ENCODE measurements at regions not wholly inside any gene's neighbourhood (a gene's known extent, or its start where the extent isn't known, plus 50 kb on each side); places are given as distances from the start of the nearest gene placed in this dataset.

DNA sequence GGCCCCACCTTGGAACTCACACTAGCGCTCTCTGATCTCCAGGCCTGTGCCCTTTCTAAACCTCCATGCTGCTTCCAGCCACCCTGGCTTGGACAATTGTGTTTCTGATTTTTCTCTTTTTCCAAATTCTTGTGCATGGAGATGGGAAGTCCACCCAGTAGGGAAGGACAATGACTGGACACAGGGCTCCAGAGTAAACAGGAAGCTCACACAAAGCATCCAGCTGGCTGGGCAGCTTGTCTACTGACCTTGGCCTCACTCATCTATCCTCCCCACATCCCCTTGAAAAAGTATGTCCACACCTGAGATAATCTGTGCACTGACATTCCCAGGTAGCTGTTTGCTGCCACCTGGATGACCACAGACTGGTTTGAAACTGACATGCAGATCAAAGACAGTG lies 331.2 kb upstream of the MAF start:
- no peak for DNase-seq (ENCODE audit: low spot score)

DNA sequence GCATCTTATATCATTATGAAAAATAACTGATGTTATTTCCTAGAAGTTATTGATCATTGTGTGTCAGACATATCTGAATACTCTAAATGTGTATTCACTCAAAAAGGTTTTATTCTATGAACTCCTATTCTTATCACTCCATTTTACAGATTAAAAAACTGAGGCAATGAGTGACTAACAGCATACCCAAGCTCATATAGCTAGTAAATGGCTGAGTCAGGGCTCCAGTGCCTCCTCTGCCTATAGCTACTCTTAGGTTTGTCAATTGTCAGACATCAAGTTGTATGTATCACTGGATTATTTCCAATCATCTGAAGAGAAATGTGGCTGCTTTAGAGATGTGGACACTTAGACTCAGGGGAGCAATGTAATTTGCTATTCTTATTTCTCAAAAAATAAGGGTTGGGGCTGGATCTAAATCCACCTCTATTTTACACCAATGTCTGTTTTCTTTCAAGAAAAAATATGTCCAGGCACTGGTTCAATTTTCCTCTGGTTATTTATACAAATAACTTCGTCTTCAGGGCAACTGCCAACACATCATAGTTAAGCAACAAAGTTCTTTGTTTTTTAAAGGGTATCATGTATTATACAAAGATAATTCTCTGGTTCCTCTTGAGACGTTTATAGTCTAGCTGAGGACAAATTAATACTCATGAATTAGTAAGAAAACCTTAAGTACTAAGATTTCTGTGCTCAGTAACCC lies 328.9 kb upstream of the MAF start:
- no peak for DNase-seq (ENCODE audit: low spot score)

DNA sequence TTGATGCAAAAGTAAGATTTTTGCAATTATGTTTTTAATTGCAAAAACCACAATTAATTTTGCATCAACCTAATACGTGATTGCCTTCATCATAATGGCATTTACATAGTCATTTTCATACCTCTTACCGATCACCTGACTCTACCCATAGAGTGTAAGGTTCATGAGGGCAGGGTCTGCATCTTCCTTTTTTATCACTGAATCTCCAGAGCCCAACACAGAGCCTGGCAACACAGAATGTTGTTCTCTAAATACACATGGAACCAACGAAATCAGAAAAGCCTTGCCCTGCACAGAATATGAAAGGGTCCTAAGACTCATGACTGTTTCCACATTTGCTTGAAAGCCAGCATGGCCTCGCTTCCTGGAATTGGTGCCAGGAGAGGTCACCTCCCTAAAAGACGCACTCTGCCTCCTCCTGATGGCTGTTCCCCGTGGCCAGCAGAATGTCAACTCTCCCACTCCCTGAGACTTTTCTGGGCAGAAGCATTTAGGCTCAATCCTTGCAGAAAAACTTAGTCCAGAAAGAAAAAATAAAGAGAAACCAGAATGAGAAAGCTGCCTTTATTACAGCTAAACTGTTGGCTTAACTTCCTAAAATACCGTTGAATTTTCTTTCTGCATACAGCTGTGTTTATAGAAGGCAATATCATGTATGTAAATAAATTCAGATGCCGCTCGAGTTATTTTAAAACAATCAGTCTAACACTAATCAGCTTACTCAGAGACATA lies 327.8 kb upstream of the MAF start:
- DNase-seq (ENCODE audit: low spot score): no peak

DNA sequence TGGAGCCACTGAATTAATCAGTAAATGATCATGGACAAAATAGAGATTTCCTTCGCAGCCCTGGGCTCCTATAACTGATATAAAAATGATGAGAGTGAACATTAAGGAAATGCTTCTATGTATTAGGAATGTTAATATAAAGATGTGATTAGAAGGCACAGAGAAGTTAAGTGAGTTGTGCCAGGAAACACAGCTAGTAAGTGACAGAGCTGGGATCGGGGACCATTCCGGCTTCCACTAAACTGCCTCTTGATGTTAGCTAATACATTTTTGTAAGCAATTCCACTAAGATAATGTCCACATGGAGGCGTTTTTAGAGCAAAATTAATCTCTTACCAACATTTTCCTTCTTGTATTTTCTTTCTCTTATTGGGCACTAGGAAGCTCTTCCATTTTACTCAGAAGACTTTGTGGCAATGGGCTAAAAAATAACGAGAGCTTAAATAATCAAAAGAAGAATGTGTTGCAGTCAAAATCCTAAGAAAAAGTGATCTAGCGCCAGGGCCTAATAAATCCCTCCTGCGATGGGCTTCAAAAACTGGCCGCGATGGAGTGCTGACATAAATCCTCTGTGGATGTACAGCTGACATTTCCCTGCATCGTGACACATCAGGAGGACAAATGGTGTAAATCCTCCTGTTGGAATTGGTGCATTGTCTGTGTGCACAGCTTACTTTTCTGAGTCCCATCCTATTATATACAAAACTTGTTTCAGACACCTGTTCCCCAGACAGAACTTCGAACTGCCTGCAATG lies 326.1 kb upstream of the MAF start:
- DNase-seq (ENCODE audit: low spot score): no peak

DNA sequence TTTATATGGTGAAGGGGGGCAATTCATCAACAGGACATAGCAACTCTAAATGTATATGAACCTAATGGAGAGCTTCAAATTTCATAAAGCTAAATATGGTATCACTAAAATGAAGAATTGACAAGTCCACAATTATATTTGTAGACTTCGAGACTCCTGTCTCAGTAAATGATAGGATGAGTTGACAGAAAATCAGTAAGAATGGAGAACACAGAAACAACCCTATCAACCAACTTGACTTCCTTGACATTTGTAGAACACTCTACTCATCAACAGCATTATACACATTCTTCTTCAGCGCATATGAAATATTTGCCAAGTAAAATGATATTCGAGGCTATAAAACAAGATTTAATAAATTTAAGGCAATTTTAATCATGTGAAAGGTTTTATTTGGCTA lies 322.9 kb upstream of the MAF start:
- no peak for DNase-seq (ENCODE audit: low spot score)

DNA sequence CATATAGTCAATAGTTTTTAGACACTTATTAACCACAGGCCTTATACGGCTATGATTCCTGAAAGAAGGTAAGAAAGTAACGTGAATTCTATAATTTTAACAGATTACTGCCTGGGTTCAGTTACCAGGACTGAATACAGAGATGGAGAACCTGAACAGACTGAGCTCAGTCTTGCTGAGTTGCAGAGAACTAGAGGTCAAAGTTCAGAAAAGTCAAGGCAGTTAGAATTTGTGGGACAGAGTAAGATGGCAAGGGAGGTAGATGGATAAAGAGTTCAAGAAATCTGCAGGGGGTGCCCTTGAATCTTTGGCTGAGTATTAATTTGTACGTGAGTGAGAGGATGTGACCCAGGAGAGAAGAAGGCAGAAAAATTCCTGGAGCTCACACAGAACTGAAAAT lies 320.1 kb upstream of the MAF start:
- DNase-seq (ENCODE audit: low spot score): no peak

DNA sequence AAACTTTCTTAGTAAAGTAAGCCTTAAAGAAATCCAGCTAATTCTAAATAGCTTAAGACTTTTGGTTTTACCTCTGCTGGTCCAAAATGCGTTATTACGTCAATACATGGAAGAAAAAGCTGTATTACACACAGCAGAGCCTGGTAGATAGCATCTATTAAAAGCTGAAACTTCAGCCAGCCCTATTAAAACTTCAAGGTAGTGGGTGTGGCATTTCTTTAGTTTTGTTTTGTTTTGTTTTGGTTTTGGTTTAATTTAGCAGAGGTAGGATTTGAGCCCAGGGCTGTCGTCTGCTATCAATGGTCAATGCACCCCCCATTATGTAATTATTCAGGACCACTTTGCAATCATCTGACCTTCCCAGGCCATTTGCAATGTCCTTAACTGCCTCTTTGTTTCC lies 318.4 kb upstream of the MAF start:
- DNase-seq (ENCODE audit: low spot score): no peak

DNA sequence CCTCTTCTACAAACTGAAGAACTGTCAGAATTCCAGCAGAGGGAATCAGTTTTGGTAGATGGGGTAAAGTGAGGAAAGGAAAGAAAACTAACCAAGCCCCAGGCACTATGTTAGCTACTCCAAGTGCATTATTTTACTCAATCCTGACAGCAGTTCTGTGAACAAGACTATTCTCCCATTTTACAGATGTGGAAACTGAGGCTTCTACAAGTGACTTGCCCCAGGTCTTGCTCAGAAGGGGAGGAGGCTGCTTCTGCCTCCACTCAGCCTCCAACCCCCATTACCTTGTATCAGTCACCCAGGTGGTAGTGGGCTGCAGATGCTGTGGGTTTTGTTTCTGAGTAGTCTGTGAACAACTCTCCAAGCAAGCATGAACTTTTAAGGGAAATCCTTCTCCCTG lies 315.2 kb upstream of the MAF start:
- no peak for DNase-seq (ENCODE audit: low spot score)

DNA sequence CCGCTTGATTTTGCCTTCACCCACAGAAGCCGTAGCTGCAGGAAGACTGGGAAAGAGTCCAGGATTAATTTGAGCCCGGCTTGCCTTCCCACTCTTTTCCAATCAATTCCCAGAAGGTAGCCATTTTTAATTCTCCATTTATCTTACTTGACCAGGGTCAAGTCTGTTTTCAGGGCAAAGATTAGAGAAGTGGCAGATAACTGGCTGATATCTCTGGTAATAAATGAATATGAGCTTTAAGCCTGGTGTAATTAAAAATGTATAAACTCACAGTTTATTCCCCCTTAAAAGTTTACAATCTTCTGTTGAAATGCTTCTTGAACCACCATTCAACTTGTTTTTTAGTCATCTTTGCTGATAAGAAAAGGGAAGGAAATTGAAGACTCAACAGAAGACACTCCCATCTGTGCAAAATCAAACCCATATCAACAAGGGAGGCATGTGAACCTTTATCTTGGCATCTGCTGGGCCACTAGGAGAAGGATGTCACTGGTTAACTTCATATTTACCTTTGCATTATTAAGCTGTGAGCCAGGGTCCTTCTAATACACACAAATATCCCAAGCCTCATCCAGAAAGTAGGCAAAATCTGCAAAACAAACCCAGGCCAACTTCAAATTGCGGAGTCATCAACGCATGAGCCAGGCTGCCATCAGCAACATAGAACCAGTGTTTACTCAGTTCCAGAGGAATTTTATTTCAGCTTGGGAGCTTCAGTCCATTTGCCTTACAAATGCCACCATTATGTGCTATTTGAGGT lies 314.6 kb upstream of the MAF start:
- no peak for DNase-seq (ENCODE audit: low spot score)

DNA sequence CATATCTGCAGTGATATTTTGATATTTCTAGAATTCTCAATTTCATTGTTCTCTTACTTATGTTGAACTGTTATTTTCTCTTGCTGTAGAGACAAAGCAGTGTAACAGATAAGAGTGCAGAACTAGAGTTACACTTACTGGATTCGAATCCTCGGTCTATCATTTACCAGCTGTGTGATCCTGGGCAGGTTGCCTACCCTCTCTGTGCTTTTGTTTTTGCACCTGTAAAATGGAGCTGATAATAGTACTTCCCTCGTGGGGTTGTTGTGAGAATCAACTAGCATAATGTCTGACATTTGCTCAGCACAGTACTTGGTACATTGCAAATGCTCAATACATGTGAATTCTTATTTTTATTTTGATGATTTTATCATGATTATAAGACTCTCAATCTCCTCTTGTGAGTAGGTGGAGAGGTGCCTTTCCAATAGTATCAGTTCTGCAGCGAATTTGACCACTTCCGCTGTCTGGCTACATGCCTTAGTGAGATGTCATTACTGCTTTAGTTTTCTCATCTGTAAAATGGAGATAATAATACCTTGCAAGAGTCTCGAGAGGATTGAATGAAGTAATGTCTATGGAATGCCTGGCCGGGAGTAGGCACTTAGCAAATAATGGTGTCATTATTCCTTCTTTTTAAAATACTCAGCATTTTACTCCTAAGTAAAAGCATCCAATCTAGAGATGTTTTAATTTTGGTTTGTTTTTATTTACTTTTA lies 312.2 kb upstream of the MAF start:
- no peak for DNase-seq (ENCODE audit: low spot score)

DNA sequence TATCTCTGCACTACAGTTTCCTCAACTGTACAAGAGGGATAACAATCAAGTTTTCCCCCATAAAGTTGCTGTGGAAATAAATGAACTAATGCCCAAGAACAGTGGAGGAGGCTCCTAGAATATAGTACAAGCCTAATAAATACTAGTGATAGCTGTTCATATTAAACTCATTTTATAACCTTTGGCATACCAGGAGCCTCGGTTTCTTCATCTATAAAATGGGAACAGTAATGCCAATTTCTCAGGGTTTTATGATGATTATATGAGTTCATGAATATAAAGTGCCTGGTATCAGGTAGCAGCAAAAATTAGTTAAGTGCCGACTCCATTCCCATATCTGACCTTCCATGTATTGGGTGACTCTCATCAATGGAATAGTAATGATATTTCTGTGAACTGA lies 311.1 kb upstream of the MAF start:
- DNase-seq (ENCODE audit: low spot score): no peak

DNA sequence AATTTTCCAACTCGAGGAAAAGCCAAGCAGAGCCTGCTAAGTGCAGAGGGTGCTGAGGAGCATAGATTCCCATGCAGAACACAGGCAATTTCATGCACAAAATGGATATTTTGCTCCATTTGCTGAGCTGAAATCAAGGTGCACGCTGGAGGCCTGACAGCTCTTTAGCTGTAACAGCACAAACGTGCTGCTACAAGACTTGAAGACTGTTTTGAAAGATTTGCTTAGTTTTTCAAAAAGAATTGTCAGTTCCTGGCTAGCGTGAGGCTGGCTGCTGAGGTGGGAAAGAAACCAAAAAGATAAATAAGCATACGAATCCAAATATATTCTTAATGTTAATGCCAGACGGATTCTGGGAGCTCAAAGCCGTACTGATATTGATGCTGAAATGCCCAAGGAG lies 309.0 kb upstream of the MAF start:
- no peak for DNase-seq (ENCODE audit: low spot score)

DNA sequence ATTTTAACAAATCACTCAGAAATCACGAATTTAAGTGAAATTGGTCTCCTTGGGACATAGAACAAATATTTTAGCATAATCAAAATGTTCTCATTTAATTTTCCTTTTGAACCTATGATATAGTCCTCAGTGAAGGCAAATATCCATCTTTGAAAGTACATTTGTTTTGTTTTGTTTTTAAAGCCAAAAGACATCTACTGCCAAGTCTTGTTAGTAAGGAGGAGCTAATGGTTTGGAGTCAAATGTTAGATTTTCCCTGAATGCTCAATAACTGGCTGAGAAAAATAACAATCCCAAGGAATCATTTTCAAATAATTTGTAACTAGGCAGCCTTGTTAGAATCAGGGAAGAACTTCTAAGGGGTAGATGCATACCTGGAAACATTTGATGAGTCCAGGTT lies 302.9 kb upstream of the MAF start:
- no peak for DNase-seq (ENCODE audit: low spot score)

DNA sequence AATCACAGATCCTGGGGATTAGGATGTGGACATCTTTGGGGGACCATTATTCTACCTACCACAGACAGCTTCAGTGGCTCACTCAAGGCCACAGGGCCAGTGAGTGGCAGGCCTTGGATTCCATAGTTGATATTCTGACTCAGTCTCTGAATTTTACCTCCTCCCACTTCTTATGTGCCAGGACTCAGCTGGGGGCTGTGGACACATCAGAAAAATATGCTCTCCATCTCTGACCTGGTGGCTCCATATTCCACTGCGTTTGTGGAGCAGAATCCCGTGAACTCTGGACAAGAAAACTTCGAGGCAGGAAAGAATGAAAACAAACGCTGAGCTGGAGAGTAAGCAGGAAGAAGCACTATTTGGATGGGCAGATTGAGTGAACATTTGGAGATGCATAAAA lies 301.8 kb upstream of the MAF start:
- no peak for DNase-seq (ENCODE audit: low spot score)

DNA sequence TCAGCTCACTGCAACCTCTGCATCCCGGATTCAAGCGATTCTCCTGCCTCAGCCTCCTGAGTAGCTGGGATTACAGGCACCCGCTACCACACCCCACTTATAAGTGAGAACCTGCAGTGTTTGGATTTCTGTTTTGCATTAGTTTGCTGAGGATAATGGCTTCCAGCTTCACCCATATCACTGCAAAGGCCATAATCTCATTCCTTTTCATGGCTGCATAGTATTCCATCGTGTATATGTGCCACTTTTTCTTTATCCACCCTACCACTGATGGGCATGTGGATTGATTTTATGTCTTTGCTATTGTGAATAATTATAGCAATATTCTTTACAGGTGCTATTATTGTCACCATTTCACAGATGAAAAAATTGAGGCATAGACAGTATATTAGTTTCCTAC lies 301.0 kb upstream of the MAF start:
- DNase-seq (ENCODE audit: low spot score): no peak

DNA sequence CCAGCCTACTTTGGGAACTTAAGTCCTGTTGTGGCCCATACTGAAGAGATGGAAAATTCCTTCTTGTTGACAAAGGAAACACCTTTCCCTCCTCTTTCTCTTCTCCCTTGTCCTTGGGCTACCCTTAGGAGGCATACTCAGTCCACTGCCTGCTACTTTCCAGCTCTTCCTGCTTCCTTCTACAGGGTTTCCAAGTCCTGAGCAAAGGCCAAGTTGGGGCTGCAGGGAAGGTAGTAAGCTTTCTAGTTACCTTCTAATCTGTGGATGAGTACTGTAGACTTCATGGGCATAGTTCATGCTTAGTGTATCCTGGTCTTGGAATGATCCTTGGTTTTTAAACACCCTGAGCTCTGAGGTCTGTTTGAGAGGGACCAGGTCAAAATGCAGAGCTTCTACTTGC lies 299.2 kb upstream of the MAF start:
- no peak for DNase-seq (ENCODE audit: low spot score)

DNA sequence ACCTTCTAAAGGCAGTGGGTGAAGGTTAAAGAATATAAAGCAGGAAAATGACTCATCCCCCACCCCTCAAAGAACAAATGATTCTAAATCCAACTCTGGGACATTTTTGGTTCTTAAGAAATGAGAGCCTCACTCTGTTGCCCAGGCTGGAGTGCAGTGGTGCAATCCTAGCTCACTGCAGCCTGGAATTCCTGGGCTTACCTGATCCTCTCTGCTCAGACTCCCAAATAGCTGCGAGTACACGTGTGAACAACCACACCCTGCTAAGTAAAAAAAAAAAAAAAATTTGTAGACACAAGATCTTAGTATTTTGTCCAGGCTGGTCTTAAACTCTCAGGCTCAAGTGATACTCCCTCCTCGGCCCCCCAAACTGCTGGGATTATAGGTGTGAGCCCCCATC lies 298.8 kb upstream of the MAF start:
- no peak for DNase-seq (ENCODE audit: low spot score)

DNA sequence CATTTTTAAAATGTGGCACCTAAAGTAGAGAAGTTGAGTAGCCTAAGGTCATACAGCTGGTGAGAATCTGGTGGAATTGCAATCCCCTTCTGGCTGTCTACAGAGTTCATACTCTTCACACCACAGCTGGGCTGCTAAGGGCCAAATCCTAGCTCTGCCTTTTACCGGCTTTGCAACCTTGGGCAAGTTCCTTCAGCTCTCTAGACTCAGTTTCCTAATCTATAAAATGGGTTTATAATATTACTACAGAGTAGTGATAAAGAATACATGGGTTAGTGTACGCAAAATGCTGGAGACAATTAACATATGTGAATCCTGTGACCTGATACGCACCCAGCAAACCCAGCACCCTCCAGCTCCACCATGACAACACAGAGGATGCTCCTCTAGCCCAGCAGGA lies 298.2 kb upstream of the MAF start:
- no peak for DNase-seq (ENCODE audit: low spot score)

DNA sequence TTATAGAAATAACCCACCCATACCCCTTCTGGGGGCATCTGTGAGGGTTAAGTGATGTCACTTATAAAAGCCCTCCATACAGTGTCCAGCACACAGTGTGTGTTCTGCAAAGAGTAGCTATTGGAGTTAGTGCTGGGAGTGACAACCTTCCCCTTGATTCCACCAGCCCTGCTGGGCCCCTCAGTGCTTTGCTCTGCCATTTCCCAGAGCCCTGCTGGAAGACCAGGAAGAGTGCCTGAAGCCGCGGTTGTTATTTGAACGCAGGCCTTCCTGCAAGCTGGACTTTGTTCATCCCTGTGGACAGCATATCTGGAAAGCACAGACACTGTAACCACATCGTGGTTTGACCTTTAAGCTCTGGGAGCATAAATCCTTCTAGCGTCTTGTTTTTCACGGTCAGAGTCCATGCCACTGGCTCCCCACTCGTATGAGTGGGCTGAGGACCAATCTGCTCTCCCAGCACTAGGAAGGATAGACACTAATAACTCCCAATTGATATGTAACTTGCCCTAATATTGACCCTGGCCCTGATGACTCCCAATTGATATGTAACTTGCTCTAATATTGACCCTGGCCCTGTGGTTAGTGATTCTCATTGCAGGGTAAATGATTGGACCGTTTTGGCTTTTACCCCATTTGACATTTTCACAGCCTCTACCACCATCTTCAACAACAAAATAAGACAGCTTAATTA lies 297.1 kb upstream of the MAF start:
- DNase-seq (ENCODE audit: low spot score): no peak

DNA sequence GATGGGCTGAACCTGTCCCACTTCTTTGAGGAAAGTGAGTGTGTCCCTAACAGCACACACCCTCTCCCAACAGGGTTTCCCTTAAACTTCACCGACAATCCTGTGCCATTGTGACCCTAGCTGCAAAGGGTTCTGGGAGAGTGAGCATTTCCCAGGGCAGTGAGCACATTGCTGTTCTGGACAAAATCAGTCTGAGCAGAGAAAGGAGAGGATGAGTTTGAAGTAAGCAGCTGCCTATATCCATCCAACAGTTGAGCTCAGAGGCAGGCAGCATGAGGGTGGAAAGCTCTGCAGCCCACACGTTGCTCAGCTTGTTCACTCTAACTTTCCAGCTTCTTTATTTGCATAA lies 296.5 kb upstream of the MAF start:
- DNase-seq (ENCODE audit: low spot score): no peak

DNA sequence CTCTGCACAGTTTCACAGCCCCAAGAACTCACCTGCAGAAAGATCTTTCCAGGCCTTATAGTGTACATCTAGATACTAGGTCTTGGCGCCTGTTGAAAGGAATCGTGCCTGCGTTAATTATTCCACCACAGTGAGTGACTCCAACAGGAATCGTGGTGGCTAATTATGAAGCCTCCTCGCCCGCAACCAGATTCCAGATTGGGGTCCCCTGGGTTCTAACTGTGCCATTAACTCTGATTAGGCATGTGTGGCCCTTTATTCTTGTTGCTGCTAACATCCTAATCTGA lies 295.3 kb upstream of the MAF start:
- no peak for DNase-seq (ENCODE audit: low spot score)
